Esophagus muscularis mucosa (tissue), 4 donors: ENCODE measurements at regions not wholly inside any gene's neighbourhood (a gene's known extent, or its start where the extent isn't known, plus 50 kb on each side); places are given as distances from the start of the nearest gene placed in this dataset.

Experiments
- CTCF ChIP-seq, 3 experiments: fragments of 200-600 bp in 2 of 3; fragments of 450-650 bp in 1 of 3; sonication (generic) in 2 of 3; IDR thresholded peaks; one replicate each; pipeline ENCODE4 v1.5.1; 2017 to 2019; ENCODE audit warnings: antibody characterized with exemption in 3 of 3, mild to moderate bottlenecking in 2 of 3, moderate library complexity in 1 of 3
- EP300 ChIP-seq: sonication (generic); formaldehyde crosslinking; IDR thresholded peaks from one replicate; pipeline ENCODE4 v1.6.1; 2017; ENCODE audit warnings: antibody characterized with exemption
- POLR2A ChIP-seq: fragments of 450-650 bp; IDR thresholded peaks from one replicate; pipeline ENCODE4 v1.6.1; 2017; ENCODE audit warnings: antibody characterized with exemption, moderate library complexity, mild to moderate bottlenecking, low read depth
- POLR2AphosphoS5 ChIP-seq, 2 donors: sonication (generic); formaldehyde crosslinking; IDR thresholded peaks; one replicate each; pipeline ENCODE4 v1.6.1; 2017; ENCODE audit warnings: antibody characterized with exemption in 2 of 2

GRCh38 chr4:77293426-77293825 is 136.4 kb downstream of the CCNG2 start:
- no peak for TF ChIP-seq CTCF (IDR thresholded peaks at IDR 0.05)
- TF ChIP-seq EP300, result no peak
- no peak for TF ChIP-seq POLR2AphosphoS5 (IDR thresholded peaks at IDR 0.05)
- no peak for TF ChIP-seq POLR2A
